IMR-90 (cell line): ENCODE measurements at regions not wholly inside any gene's neighbourhood (a gene's known extent, or its start where the extent isn't known, plus 50 kb on each side); places are given as distances from the start of the nearest gene placed in this dataset.

Source experiments
- ATAC-seq: fragments of 200-7000 bp; cut with Tn5 transposase; 2 replicates; pipeline ENCODE4 v1.9.1; 2020; ENCODE audit warnings: low read depth, mild to moderate bottlenecking, moderate library complexity
- BruUV-seq: library from RNA; stranded (reverse); fragments of 400-500 nt; replicated peaks from 2 replicates; lab custom pipeline; 2021; lab: Mats Ljungman, UMichigan
- CTCF ChIA-PET: fragments of 300-600 bp; formaldehyde crosslinking; extraction: SDS; loops from one replicate; lab custom pipeline; 2021; ENCODE audit warnings: antibody characterized with exemption; lab: Yijun Ruan, JAX
- POLR2A ChIA-PET: fragments of 300-600 bp; sonication (Branson Sonifier 250); formaldehyde crosslinking; loops from one replicate; lab custom pipeline; 2022; ENCODE audit warnings: antibody characterized with exemption; ENCODE audit not compliant: unreplicated experiment; lab: Charles Lee
- DNase-seq: peaks from one replicate; pipeline ENCODE4 v3.0.0; 2013
- H2AFZ ChIP-seq: replicated peaks from 2 replicates; pipeline ENCODE3; 2013; ENCODE audit warnings: low read length, mild to moderate bottlenecking; ENCODE audit not compliant: poor library complexity
- H2AK5ac ChIP-seq: 2 replicates; pipeline ENCODE4 v1.6.1; 2013; ENCODE audit warnings: low read depth, low read length, inconsistent platforms
- H2AK9ac ChIP-seq: replicated peaks from 2 replicates; pipeline ENCODE3; 2013; ENCODE audit warnings: mild to moderate bottlenecking, low read depth, low read length, moderate library complexity; ENCODE audit not compliant: poor library complexity
- H2BK120ac ChIP-seq: 2 replicates; pipeline ENCODE4 v1.6.1; 2013; ENCODE audit warnings: low read depth, low read length, inconsistent platforms
- H2BK15ac ChIP-seq: 3 replicates; pipeline ENCODE4 v1.6.1; 2013; ENCODE audit warnings: low read depth, low read length, inconsistent platforms
- H2BK20ac ChIP-seq: 2 replicates; pipeline ENCODE4 v1.6.1; 2013; ENCODE audit warnings: low read depth, mild to moderate bottlenecking, inconsistent platforms, low read length, moderate library complexity
- H2BK5ac ChIP-seq: 2 replicates; pipeline ENCODE4 v1.6.1; 2013; ENCODE audit warnings: mild to moderate bottlenecking, low read depth, low read length, inconsistent platforms; ENCODE audit not compliant: poor library complexity, severe bottlenecking
- H3K14ac ChIP-seq: replicated peaks from 2 replicates; pipeline ENCODE4 v1.6.1; 2013; ENCODE audit warnings: low read depth, low read length, inconsistent platforms
- H3K18ac ChIP-seq: 2 replicates; pipeline ENCODE4 v1.6.1; 2013; ENCODE audit warnings: low read depth, low read length, control low read depth
- H3K23ac ChIP-seq: 2 replicates; pipeline ENCODE4 v1.6.1; 2013; ENCODE audit warnings: low read depth, low read length, inconsistent platforms
- H3K27ac ChIP-seq: 2 replicates; pipeline ENCODE4 v1.5.1; 2013; ENCODE audit warnings: mild to moderate bottlenecking, control low read depth, low read length; ENCODE audit not compliant: insufficient read depth
- H3K27me3 ChIP-seq: 2 replicates; pipeline ENCODE4 v1.6.1; 2013; ENCODE audit warnings: low read length; ENCODE audit not compliant: control insufficient read depth, insufficient read depth
- H3K36me3 ChIP-seq: 2 replicates; pipeline ENCODE4 v1.6.1; 2013; ENCODE audit warnings: low read length, mixed read lengths; ENCODE audit not compliant: control insufficient read depth, insufficient read depth
- H3K4ac ChIP-seq: 2 replicates; pipeline ENCODE4 v1.6.1; 2013; ENCODE audit warnings: low read depth, low read length, inconsistent platforms
- H3K4me1 ChIP-seq: 2 replicates; pipeline ENCODE4 v1.6.1; 2013; ENCODE audit warnings: low read length, mixed read lengths; ENCODE audit not compliant: control insufficient read depth, insufficient read depth
- H3K4me2 ChIP-seq: 2 replicates; pipeline ENCODE4 v1.6.1; 2013; ENCODE audit warnings: low read depth, mild to moderate bottlenecking, control low read depth, low read length, moderate library complexity
- H3K4me3 ChIP-seq: 2 replicates; pipeline ENCODE4 v1.5.1; 2013; ENCODE audit warnings: low read depth, mild to moderate bottlenecking, control low read depth, low read length, moderate library complexity; ENCODE audit not compliant: insufficient read depth
- H3K56ac ChIP-seq: 2 replicates; pipeline ENCODE4 v1.6.1; 2013; ENCODE audit warnings: low read length, inconsistent platforms; ENCODE audit not compliant: insufficient read depth; ENCODE audit errors: extremely low read depth
- H3K79me1 ChIP-seq, 2 experiments: 2 replicates each; pipeline ENCODE4 v1.6.1; 2013; ENCODE audit warnings: low read length in 2 of 2, inconsistent platforms in 1 of 2, low read depth in 1 of 2
- H3K9ac ChIP-seq: 2 replicates; pipeline ENCODE4 v1.6.1; 2013; ENCODE audit warnings: low read depth, low read length, control low read depth
- H3K9me1 ChIP-seq: 2 replicates; pipeline ENCODE4 v1.6.1; 2013; ENCODE audit warnings: low read length, inconsistent platforms; ENCODE audit not compliant: insufficient read depth
- H3K9me3 ChIP-seq: 2 replicates; pipeline ENCODE4 v1.6.1; 2013; ENCODE audit warnings: low read length; ENCODE audit not compliant: control insufficient read depth, insufficient read depth
- H4K20me1 ChIP-seq: 2 replicates; pipeline ENCODE4 v1.6.1; 2013; ENCODE audit warnings: low read length, inconsistent platforms; ENCODE audit not compliant: insufficient read depth
- H4K5ac ChIP-seq: 2 replicates; pipeline ENCODE4 v1.6.1; 2013; ENCODE audit warnings: mild to moderate bottlenecking, low read depth, low read length, control low read depth
- H4K8ac ChIP-seq, 2 experiments: 2 replicates each; pipeline ENCODE4 v1.6.1; 2013; ENCODE audit warnings: low read depth in 2 of 2, low read length in 2 of 2, control low read depth in 1 of 2, inconsistent platforms in 1 of 2
- H4K91ac ChIP-seq: 2 replicates; pipeline ENCODE4 v1.6.1; 2013; ENCODE audit warnings: low read depth, low read length, inconsistent platforms; ENCODE audit not compliant: insufficient read depth
- BHLHE40 ChIP-seq: fragments of 150-350 bp; IDR thresholded peaks from 2 replicates; pipeline ENCODE4 v1.6.1; 2016; ENCODE audit warnings: mild to moderate bottlenecking, low read depth, low read length
- CEBPB ChIP-seq: IDR thresholded peaks from 2 replicates; pipeline ENCODE4 v1.6.1; 2012; ENCODE audit warnings: low read depth, low read length, improper control_type of control experiment
- CTCF ChIP-seq: conservative IDR thresholded peaks from 2 replicates; pipeline ENCODE4 v1.5.1; 2012; ENCODE audit warnings: mild to moderate bottlenecking, low read depth, low read length, improper control_type of control experiment
- ELK1 ChIP-seq: fragments of 150-350 bp; IDR thresholded peaks from 2 replicates; pipeline ENCODE4 v1.6.1; 2016; ENCODE audit warnings: low read depth, mild to moderate bottlenecking, low read length, moderate library complexity, borderline replicate concordance
- FOS ChIP-seq: fragments of 150-350 bp; IDR thresholded peaks from 2 replicates; pipeline ENCODE4 v1.6.1; 2016; ENCODE audit warnings: low read depth, low read length
- MAFK ChIP-seq: IDR thresholded peaks from 2 replicates; pipeline ENCODE4 v1.6.1; 2012; ENCODE audit warnings: low read depth, low read length, improper control_type of control experiment
- MAZ ChIP-seq: IDR thresholded peaks from 2 replicates; pipeline ENCODE4 v1.6.1; 2012; ENCODE audit warnings: low read depth, mild to moderate bottlenecking, low read length, improper control_type of control experiment, moderate library complexity, borderline replicate concordance
- MXI1 ChIP-seq: IDR thresholded peaks from 2 replicates; pipeline ENCODE4 v1.6.1; 2012; ENCODE audit warnings: low read depth, mild to moderate bottlenecking, low read length, moderate library complexity, borderline replicate concordance
- RCOR1 ChIP-seq: IDR thresholded peaks from 2 replicates; pipeline ENCODE4 v1.6.1; 2012; ENCODE audit warnings: mild to moderate bottlenecking, low read length, improper control_type of control experiment; ENCODE audit not compliant: insufficient replicate concordance
- SMC3 ChIP-seq: fragments of 150-350 bp; IDR thresholded peaks from 2 replicates; pipeline ENCODE4 v1.6.1; 2016; ENCODE audit warnings: low read depth, mild to moderate bottlenecking, antibody characterized with exemption, low read length, moderate library complexity
- WGBS, 2 experiments: methylation state at CpG; one replicate each; pipeline versions ENCODE4 v1.1.5 to v1.1.7; 2013; ENCODE audit warnings: missing lambda C conversion rate in 2 of 2; ENCODE audit not compliant: insufficient read length in 1 of 2; ENCODE audit errors: extremely low coverage in 2 of 2; 5-methylcytosine and 5-hydroxymethylcytosine counted together
- dilution Hi-C: fragments of 300-500 bp; cut with HindIII; formaldehyde crosslinking; loops from one replicate; pipeline ENCODE4 v1.14.3; 2018; ENCODE audit warnings: low sequenced_read_pairs; ENCODE audit not compliant: unreplicated experiment
- in situ Hi-C: fragments of 300-500 bp; cut with MboI; formaldehyde crosslinking; loops from 3 replicates; pipeline ENCODE4 v1.14.3; 2019; ENCODE audit warnings: low sequenced_read_pairs, inconsistent platforms, mixed read lengths
- intact Hi-C: fragments of 100-400 bp; cut with micrococcal nuclease; formaldehyde crosslinking; loops from 2 replicates; pipeline ENCODE4 v1.10.0; 2022

GRCh38 chr2:236370847-236371409 is 106.7 kb upstream of the ASB18 start:
- no peaks in the 10 kb centered on the region for H3K79me1 ChIP-seq
- no peak overlapping the region for H2BK120ac ChIP-seq
- H3K4me3 ChIP-seq: no peak overlapping the region
- CTCF ChIA-PET: no interaction called here
- no peak overlapping the region for H4K8ac ChIP-seq
- H3K27ac ChIP-seq: no peak overlapping the region
- dilution Hi-C loops (no loop called here), intact Hi-C loops (no loop called here), in situ Hi-C loops (no loop called here)
- H4K91ac ChIP-seq: no peak overlapping the region
- H2BK15ac ChIP-seq: no peak overlapping the region
- no peak overlapping the region for H3K18ac ChIP-seq
- H4K5ac ChIP-seq: no peak overlapping the region
- no CpG with 5 or more reads among the region's 10 CpGs for WGBS, 2 experiments
- no peaks in the 10 kb centered on the region for H4K20me1 ChIP-seq
- no peak overlapping the region for H3K9ac ChIP-seq
- H3K4me1 ChIP-seq: no peaks in the 10 kb centered on the region
- POLR2A ChIA-PET: no interaction called here
- DNase-seq (no peak), ATAC-seq (no peak)
- H3K27me3 ChIP-seq: peaks cover 9% of the 10 kb centered on the region
- H2AK9ac ChIP-seq: no peak overlapping the region
- H3K36me3 ChIP-seq: no peaks in the 10 kb centered on the region
- H2AFZ ChIP-seq: no peak overlapping the region
- no peak overlapping the region for H3K4ac ChIP-seq
- no peaks in the 10 kb centered on the region for H3K9me3 ChIP-seq
- no peak overlapping the region for H3K56ac ChIP-seq
- no peak overlapping the region for H2BK20ac ChIP-seq
- no peak overlapping the region for H3K14ac ChIP-seq
- no TSS peak for BruUV-seq
- no peak overlapping the region for H2AK5ac ChIP-seq
- no peak for TF ChIP-seq CEBPB
- no peak for TF ChIP-seq MAZ
- TF ChIP-seq FOS: no peak
- TF ChIP-seq CTCF: no peak
- no peak for TF ChIP-seq MAFK
- TF ChIP-seq RCOR1: no peak
- TF ChIP-seq BHLHE40: no peak
- TF ChIP-seq SMC3: no peak
- TF ChIP-seq ELK1: no peak
- TF ChIP-seq MXI1: no peak
- no peak overlapping the region for H3K4me2 ChIP-seq
- no peaks in the 10 kb centered on the region for H3K9me1 ChIP-seq
- H3K23ac ChIP-seq: no peak overlapping the region
- H2BK5ac ChIP-seq: no peak overlapping the region
